Effector memory CD4-positive, alpha-beta T cell (primary cell): ENCODE measurements at regions not wholly inside any gene's neighbourhood (a gene's known extent, or its start where the extent isn't known, plus 50 kb on each side); places are given as distances from the start of the nearest gene placed in this dataset.

Experiments
- DNase-seq, 3 donors: peaks; one replicate each; pipeline ENCODE4 v3.0.0-alpha.2; 2020
- H3K27ac ChIP-seq: 2 replicates; pipeline ENCODE4 v1.7.0; 2013; ENCODE audit warnings: mild to moderate bottlenecking, low read length, moderate library complexity; ENCODE audit not compliant: insufficient read depth, poor library complexity, severe bottlenecking
- H3K27me3 ChIP-seq: replicated peaks from 2 replicates; pipeline ENCODE4 v1.7.0; 2013; ENCODE audit warnings: mild to moderate bottlenecking, low read length; ENCODE audit not compliant: insufficient read depth, control insufficient read depth, poor library complexity, severe bottlenecking
- H3K36me3 ChIP-seq: 2 replicates; pipeline ENCODE4 v1.7.0; 2013; ENCODE audit warnings: mild to moderate bottlenecking, low read length, moderate library complexity; ENCODE audit not compliant: control insufficient read depth, insufficient read depth
- H3K4me1 ChIP-seq: 2 replicates; pipeline ENCODE4 v1.7.0; 2013; ENCODE audit warnings: low read length, mild to moderate bottlenecking; ENCODE audit not compliant: control insufficient read depth, insufficient read depth, poor library complexity, severe bottlenecking
- H3K4me3 ChIP-seq: 2 replicates; pipeline ENCODE4 v1.7.0; 2013; ENCODE audit warnings: low read length, low read depth, mild to moderate bottlenecking; ENCODE audit not compliant: insufficient read depth, poor library complexity, severe bottlenecking
- H3K9me3 ChIP-seq: 2 replicates; pipeline ENCODE4 v1.7.0; 2013; ENCODE audit warnings: mild to moderate bottlenecking, low read length, moderate library complexity; ENCODE audit not compliant: control insufficient read depth

GRCh38 chr19:13665125-13665905 is 99.0 kb upstream of the MRI1 start:
- Histone ChIP-seq H3K9me3 (no peaks in the 10 kb centered on the region), H3K4me3 (no peak overlapping the region), H3K36me3 (no peaks in the 10 kb centered on the region), H3K4me1 (no peaks in the 10 kb centered on the region), H3K27me3 (no peaks in the 10 kb centered on the region), H3K27ac (no peak overlapping the region)
- DNase-seq = no peak

GRCh38 chr19:13652810-13653590 is 111.3 kb upstream of the MRI1 start:
- H3K27ac ChIP-seq = no peak overlapping the region
- no peaks in the 10 kb centered on the region for H3K27me3 ChIP-seq
- H3K4me3 ChIP-seq = no peak overlapping the region
- no peaks in the 10 kb centered on the region for H3K36me3 ChIP-seq
- H3K9me3 ChIP-seq = no peaks in the 10 kb centered on the region
- no peaks in the 10 kb centered on the region for H3K4me1 ChIP-seq
- DNase-seq = no peak

- H3K27ac ChIP-seq = no peak overlapping the region
- no peaks in the 10 kb centered on the region for H3K27me3 ChIP-seq
- H3K4me3 ChIP-seq = no peak overlapping the region
Measured at GRCh38 chr19:13646758-13647157, 117.6 kb upstream of the MRI1 start.

GRCh38 chr19:13644645-13645044 is 119.7 kb upstream of the MRI1 start:
- DNase-seq = no peak
- H3K36me3 ChIP-seq = no peaks in the 10 kb centered on the region
- H3K27me3 ChIP-seq = no peaks in the 10 kb centered on the region
- no peak overlapping the region for H3K4me3 ChIP-seq
- no peak overlapping the region for H3K27ac ChIP-seq
- H3K4me1 ChIP-seq = no peaks in the 10 kb centered on the region
- no peaks in the 10 kb centered on the region for H3K9me3 ChIP-seq

More at GRCh38 chr19:13646758-13647157, 117.6 kb upstream of the MRI1 start:
- H3K4me1 ChIP-seq = no peaks in the 10 kb centered on the region
- H3K36me3 ChIP-seq = no peaks in the 10 kb centered on the region
- H3K9me3 ChIP-seq = no peaks in the 10 kb centered on the region
- no peak for DNase-seq

- H3K27ac ChIP-seq = no peak overlapping the region
- no peaks in the 10 kb centered on the region for H3K27me3 ChIP-seq
- H3K4me1 ChIP-seq = no peaks in the 10 kb centered on the region
- H3K36me3 ChIP-seq = no peaks in the 10 kb centered on the region
- no peak for DNase-seq
- no peak overlapping the region for H3K4me3 ChIP-seq
- H3K9me3 ChIP-seq = no peaks in the 10 kb centered on the region
Measured at GRCh38 chr19:13640611-13641010, 123.7 kb upstream of the MRI1 start.

- no peak for DNase-seq
- no peaks in the 10 kb centered on the region for H3K4me1 ChIP-seq
- H3K4me3 ChIP-seq = no peak overlapping the region
- H3K9me3 ChIP-seq = no peaks in the 10 kb centered on the region
- no peaks in the 10 kb centered on the region for H3K27me3 ChIP-seq
- no peaks in the 10 kb centered on the region for H3K36me3 ChIP-seq
- H3K27ac ChIP-seq = no peak overlapping the region
Measured at GRCh38 chr19:13639342-13639929, 124.9 kb upstream of the MRI1 start.

GRCh38 chr19:13637664-13638063 is 126.7 kb upstream of the MRI1 start:
- Histone ChIP-seq H3K9me3 (no peaks in the 10 kb centered on the region), H3K36me3 (no peaks in the 10 kb centered on the region), H3K27ac (no peak overlapping the region), H3K27me3 (no peaks in the 10 kb centered on the region), H3K4me1 (no peaks in the 10 kb centered on the region), H3K4me3 (no peak overlapping the region)
- no peak for DNase-seq

- no peaks in the 10 kb centered on the region for H3K36me3 ChIP-seq
- no peaks in the 10 kb centered on the region for H3K4me1 ChIP-seq
- no peaks in the 10 kb centered on the region for H3K9me3 ChIP-seq
- no peaks in the 10 kb centered on the region for H3K27me3 ChIP-seq
- H3K27ac ChIP-seq = no peak overlapping the region
- no peak for DNase-seq
- H3K4me3 ChIP-seq = no peak overlapping the region
Measured at GRCh38 chr19:13634658-13635057, 128.4 kb upstream of the CACNA1A start.

- H3K9me3 ChIP-seq = no peaks in the 10 kb centered on the region
- H3K4me3 ChIP-seq = no peak overlapping the region
- no peaks in the 10 kb centered on the region for H3K36me3 ChIP-seq
- no peaks in the 10 kb centered on the region for H3K4me1 ChIP-seq
- H3K27ac ChIP-seq = no peak overlapping the region
- no peaks in the 10 kb centered on the region for H3K27me3 ChIP-seq
- no peak for DNase-seq
Measured at GRCh38 chr19:13633522-13633922, 127.2 kb upstream of the CACNA1A start.

- Histone ChIP-seq H3K4me1 (no peaks in the 10 kb centered on the region), H3K27ac (no peak overlapping the region), H3K36me3 (no peaks in the 10 kb centered on the region), H3K27me3 (no peaks in the 10 kb centered on the region), H3K9me3 (no peaks in the 10 kb centered on the region), H3K4me3 (no peak overlapping the region)
- no peak for DNase-seq
Measured at GRCh38 chr19:13633109-13633508, 126.8 kb upstream of the CACNA1A start.
